ENCODE measurements at regions not wholly inside any gene's neighbourhood (a gene's known extent, or its start where the extent isn't known, plus 50 kb on each side); places are given as distances from the start of the nearest gene placed in this dataset.
"Not testable (repeated sequence)": the region's sequence is repeated elsewhere in the genome, so short reads cannot be mapped to it uniquely, and the experiment has no call there.

DNA sequence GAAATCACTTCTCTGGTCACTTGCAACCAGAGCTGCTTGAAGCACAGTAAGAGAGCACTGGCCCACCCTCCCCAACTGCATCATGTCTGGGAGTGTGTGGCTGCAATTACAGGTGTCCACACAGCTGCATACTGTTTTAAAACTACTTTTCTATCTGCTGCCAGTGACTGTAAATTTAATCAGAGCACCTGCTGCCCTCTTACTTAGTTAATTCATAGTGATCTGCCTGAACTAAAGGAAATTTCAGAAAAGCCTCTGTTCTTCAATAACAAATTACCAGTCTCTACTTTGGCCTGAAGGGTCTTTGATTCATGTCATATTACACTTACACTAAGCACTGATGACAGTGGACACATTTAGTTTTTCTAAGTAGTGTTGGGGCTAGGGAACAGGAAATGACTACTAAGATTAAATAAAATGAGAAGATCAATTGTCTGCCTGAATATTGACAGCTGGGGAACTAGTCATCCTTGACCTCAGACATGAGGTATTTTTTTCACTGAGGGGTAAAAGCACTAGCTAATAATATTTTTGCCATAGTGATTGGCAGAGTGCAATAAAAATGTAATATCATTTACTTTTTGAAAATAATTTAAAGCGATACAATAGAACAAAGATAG is 788.9 kb upstream of the GRAMD2B start:
- no peak for DNase-seq (ENCODE audit: low spot score)
- intact Hi-C loops (cut with DNase I) = no loop called here
- no peak for ATAC-seq

DNA sequence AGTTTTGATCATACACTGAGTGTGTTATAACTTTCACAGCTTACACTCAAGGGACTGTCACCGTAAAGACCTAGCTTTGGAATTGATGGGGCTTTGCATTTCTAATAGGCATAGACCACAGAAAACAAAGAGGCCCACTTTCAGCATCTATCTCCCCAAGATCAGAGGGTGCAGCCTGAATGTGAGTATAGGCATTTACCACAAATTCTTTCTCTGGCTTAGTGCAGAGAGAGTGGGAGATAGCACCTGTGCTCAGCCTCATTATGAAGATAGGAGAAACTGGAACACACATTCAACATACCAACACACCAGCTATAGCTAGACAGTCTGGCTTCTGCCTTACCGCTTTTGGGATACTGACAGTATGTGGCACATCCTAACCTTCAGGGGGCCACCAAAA is 783.4 kb upstream of the GRAMD2B start:
- intact Hi-C loops (cut with DNase I) = loop anchor here (5.0 kb wide), 1 partner anchor 853 kb away; no protein-coding TSS in a partner anchor

DNA sequence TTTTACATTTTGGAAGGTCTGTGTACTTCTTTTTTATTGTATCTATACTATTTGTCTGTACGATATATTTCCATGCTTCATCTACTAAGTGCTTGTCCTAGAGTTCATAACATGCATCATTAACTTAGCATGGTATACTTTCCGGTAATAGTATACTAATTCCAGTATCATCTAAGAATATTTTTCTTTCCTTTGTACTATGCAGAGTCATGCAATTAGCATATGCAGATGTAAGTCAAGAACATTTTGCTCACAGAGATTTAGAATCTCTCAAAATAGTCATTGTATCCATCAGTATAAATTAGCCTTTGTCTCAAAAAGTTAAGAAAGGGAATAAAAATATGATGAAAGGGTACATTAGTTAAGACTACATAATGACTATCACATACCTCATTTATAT is 770.4 kb upstream of the GRAMD2B start:
- DNase-seq (ENCODE audit: low spot score) = no peak
- ATAC-seq = no peak
- intact Hi-C loops (cut with DNase I) = no loop called here

More for the DNA sequence above, 783.4 kb upstream of the GRAMD2B start:
- no peak for DNase-seq (ENCODE audit: low spot score)
- ATAC-seq = no peak

DNA sequence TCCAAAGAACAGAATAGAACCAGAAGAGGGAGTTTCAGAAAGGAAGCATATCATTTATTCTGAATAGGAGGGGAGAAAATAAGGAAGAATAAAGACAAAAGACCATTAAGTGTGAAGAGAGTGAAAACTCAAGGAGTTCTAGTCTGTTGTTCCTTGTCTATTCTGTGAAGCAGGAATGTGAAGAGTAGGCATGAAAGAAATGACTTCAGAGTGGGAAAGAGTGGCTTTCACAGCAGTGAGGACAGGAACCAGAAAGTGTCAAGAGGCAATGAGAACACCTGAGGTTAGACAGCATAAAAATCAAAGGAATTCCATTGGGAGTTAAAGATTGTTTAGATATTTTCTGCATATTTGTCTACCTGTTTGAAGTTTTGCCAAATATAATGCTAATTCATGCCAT is 768.8 kb upstream of the GRAMD2B start:
- ATAC-seq = no peak

DNA sequence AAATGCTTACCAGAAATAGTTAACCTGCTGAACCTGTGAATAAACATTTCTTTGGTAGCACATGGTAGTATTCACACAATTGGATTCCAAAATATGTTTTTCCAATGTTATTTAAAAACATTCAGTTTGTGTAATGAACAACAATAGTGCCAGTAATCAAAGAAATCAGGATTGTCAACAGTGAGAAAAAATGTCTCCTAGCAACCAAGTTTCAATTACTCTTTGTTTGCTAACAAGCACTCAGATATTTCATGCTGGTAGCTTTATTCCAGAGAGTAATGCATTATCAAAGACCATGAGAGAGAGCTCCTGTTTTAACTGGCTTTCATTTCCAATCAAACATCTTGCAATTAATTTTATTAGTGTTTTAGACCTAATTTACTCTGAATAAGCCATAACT is 768.1 kb upstream of the GRAMD2B start:
- DNase-seq (ENCODE audit: low spot score) = no peak
- intact Hi-C loops (cut with DNase I) = no loop called here
- no peak for ATAC-seq

More for the DNA sequence above, 768.8 kb upstream of the GRAMD2B start:
- intact Hi-C loops (cut with DNase I) = no loop called here
- DNase-seq (ENCODE audit: low spot score) = no peak

GRCh38 chr5:125657936-125658335 is 765.3 kb upstream of the GRAMD2B start:
- intact Hi-C loops (cut with DNase I) = no loop called here
- DNase-seq (ENCODE audit: low spot score) (no peak), ATAC-seq (no peak)

DNA sequence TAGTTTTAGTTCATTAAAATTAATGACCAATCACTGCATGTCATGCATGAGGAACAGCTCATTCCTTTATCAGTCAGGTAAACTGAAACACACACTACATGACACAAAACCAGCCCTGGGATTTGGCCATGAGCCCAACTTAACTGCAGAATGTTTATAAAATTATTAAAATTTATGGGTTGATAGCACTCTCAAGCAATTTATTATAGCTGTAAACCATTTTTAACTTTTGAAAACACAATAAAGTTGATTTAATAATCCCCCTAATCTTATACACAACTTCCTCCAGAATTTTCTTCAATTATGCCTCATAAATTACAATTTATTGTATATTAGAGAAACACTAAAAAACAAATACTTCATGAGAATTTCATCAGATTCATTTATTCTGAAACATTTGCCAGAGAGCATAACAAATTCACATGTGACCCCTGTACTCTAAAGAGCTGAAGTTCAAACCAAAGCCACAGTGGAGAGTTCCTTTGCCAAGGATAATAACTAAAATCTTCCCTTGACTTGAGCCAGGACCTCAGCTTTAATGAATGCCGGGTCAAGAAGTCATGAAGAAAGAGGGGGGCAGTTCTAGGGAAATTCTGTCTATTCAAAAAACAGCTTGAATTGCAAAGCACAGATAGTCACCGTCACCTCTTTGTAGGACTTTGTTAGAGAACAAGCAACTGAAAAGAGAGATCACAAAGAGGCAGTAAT is 763.7 kb upstream of the GRAMD2B start:
- peak; percentile 98 for ATAC-seq
- intact Hi-C loops (cut with DNase I) = no loop called here
- no peak for DNase-seq (ENCODE audit: low spot score)

GRCh38 chr5:125660231-125660895 is 762.8 kb upstream of the GRAMD2B start:
- no peak for DNase-seq (ENCODE audit: low spot score)
- peak; percentile 44 for ATAC-seq
- intact Hi-C loops (cut with DNase I) = no loop called here

- no peak for ATAC-seq
- intact Hi-C loops (cut with DNase I) = no loop called here
- no peak for DNase-seq (ENCODE audit: low spot score)
These were observed 761.6 kb upstream of the GRAMD2B start for GRCh38 chr5:125661584-125661983.

DNA sequence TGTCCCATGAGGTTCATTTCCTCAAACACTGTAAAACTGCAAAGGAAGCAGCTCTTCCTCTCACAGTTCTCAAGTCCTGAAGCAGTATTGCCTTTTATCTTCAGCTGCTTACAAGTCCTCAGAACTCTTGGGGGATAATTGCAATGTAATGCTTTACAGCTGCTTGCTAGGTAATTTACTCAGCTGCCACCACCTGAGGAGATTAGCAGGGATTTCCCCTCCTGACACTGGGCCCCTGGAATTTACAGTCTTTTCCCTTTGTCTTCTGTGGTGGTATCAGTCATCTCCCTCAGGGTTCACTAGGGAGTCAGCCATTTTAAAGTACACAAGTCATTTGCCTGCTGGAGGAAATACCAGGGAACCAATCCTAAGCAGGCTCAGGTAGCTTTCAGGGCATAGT is 754.3 kb upstream of the GRAMD2B start:
- intact Hi-C loops (cut with DNase I) = no loop called here
- no peak for DNase-seq (ENCODE audit: low spot score)
- no peak for ATAC-seq

DNA sequence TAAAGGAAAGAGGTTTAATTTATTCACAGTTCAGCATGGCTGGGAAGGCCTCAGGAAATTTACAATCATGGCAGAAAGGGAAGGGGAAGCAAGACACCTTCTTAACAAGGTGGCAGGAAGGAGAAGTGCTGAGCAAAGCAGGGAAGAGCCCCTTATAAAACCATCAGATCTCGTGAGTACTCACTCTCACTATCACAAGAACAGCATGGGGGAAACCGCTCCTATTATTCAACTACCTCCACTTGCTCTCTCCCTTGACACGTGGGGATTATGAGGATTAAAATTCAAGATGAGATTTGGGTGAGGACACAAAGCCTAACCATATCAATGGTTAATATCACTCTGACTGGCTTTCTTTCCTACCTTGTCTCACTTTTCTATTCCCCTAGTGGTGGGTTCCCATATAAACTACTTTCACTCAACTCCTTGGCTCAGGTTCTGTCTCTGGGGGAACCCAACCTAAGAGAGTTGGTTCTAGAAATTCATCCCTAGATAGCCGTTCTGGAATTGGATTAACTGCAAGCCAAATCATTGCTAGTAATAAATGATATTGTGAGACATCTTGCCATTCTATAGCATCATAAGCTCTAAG is 749.8 kb upstream of the GRAMD2B start:
- intact Hi-C loops (cut with DNase I) = no loop called here
- no peak for ATAC-seq
- DNase-seq (ENCODE audit: low spot score) = no peak

DNA sequence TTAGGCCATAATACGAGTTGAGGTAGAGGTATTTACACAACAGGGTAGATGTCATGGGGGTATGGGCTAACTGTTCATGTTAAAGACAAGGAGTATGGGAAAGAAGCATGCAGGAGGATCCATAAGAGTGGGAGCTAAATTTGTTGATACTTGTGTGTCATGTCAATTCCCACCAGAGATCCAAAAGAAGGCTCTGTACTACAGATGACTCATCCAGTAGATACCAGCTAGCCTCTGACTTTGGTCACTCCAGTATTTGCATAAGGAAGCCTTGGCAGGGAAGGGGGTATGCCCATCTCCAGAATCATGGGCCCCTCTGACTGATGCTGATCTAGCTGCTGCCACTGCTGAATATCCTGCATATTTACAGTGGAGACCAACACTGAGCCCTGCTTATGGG is 743.7 kb upstream of the GRAMD2B start:
- DNase-seq (ENCODE audit: low spot score) = no peak
- intact Hi-C loops (cut with DNase I) = no loop called here
- ATAC-seq = no peak

DNA sequence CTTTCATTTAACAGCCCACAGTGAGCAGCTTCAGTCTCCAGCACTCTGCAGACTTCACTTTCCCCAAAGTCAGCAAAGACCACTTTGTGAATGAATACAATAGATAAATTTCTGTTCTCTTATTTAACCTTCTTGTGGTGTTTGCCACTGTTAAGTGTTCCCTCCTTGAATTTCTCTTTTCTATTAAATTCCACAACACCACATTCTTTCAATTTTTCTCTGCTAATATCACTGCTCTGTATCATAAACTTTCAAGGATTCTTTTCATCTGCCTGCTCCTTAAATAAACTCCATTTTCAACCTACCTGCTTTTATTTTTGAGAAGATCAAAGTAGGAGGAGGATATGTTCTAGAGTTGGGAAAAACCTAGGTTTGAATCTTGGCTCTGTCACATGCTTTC is 739.5 kb upstream of the GRAMD2B start:
- DNase-seq (ENCODE audit: low spot score) (no peak), ATAC-seq (no peak)
- intact Hi-C loops (cut with DNase I) = no loop called here

- intact Hi-C loops (cut with DNase I) = no loop called here
- DNase-seq (ENCODE audit: low spot score) (no peak), ATAC-seq (no peak)
These were observed 737.4 kb upstream of the GRAMD2B start for GRCh38 chr5:125685771-125686170.

DNA sequence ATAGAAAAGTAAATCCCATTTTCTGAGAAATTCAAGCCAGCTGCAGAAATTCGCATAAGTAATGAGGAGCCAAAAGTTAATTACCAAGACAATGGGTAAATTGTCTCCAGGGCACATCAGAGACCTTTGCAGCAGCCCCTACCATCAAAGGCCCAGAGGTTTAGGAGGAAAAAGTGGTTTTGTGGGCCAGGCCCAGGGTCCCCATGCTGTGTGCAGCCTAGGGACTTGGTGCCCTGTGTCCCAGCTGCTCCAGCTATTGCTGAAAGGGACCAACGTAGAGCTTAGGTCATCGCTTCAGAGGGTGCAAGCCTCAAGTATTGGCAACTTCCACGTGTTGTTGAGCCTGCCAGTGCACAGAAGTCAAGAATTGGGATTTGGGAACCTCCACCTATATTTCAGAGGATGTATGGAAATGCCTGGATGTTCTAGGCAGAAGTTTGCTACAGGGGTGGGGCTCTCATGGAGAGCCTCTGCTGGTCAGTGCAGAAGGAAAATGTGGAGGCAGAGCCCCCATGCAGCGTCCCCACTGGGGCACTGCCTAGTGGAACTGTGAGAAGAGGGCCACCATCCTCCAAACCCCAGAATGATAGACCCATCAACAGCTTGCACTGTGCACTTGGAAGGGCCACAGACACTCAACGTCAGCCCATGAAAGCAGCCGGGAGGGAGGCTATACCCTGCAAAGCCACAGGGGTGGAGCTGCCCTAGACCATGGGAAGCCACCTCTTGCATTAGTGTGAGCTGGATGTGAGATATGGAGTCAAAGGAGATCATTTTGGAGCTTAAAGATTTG is 731.3 kb upstream of the GRAMD2B start:
- intact Hi-C loops (cut with DNase I); DNase-seq (ENCODE audit: low spot score); ATAC-seq: not testable (repeated sequence)

DNA sequence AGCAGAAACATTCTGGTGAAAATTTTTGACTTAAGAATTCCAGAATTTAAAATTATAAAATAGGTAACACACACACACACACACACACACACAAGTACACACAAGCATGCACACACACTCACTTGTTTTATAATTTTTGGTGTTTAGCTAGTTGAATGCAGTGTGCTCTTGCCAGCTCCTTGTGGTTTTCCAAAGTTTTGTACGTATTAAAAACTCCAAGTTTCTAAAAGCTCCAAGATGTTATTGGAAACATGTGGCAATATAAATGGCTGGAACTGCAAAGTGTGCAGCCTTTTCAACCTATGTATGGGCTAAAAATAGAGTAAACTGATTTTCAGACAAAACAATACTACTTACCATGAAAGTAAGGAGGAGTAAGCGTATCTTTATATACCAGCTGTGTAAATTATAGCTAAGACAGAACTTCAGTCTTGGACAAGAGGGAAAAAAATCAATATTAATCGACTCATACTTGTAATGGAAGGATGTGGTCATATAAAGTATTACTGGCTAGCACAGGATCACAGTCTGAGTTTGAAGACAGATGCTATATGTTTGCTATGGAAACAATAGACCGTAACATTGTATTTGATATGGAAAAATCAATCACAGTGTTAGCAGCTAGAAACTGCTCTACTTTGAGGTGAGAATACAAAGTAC is 727.1 kb upstream of the GRAMD2B start:
- ATAC-seq (peak; percentile 65), DNase-seq (ENCODE audit: low spot score) (no peak)
- intact Hi-C loops (cut with DNase I) = no loop called here

- intact Hi-C loops (cut with DNase I) = no loop called here
- ATAC-seq (peak; percentile 90), DNase-seq (ENCODE audit: low spot score) (no peak)
These were observed 726.4 kb upstream of the GRAMD2B start for GRCh38 chr5:125696762-125697161.

DNA sequence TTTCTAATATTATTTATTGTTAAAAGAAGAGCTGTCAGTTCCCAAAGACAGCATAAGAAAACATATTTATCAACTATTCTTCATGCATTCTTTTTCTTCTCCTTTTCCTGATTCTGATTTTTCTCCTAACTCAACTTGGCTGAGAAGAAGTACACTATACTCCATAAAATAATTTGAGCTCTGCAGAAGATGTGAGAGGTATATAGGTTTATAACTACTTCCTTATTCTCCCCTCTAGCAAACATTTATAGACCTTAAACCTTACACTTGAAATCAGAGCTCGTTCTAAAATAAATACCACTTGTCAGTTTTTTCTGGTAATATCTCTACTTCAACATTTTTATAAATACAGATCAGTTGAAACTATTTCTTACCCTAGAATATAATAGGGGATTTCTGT is 724.8 kb upstream of the GRAMD2B start:
- intact Hi-C loops (cut with DNase I) = no loop called here
- ATAC-seq (no peak), DNase-seq (ENCODE audit: low spot score) (no peak)

DNA sequence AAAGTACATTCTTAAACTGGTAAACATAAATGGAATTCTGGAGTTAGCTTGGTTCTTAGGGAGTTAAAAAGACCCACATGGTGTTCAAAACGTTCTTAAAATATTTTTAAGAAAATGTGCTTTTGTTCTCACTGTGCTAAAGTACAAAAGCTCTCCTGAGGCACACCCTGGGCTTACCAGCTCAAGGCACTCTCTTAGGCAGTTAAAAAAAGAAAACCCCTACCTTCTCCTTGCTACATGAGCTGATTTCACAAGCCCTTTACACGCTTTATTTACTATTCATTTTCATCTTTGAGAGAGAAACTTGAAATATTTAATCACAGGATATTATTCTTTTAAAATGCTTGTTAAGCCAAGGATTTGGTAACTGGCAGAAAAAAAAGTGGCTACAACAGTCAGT is 723.3 kb upstream of the GRAMD2B start:
- DNase-seq (ENCODE audit: low spot score) (no peak), ATAC-seq (no peak)
- intact Hi-C loops (cut with DNase I) = no loop called here
